ENCODE measurements at regions not wholly inside any gene's neighbourhood (a gene's known extent, or its start where the extent isn't known, plus 50 kb on each side); places are given as distances from the start of the nearest gene placed in this dataset.
"Not testable (repeated sequence)": the region's sequence is repeated elsewhere in the genome, so short reads cannot be mapped to it uniquely, and the experiment has no call there.

DNA sequence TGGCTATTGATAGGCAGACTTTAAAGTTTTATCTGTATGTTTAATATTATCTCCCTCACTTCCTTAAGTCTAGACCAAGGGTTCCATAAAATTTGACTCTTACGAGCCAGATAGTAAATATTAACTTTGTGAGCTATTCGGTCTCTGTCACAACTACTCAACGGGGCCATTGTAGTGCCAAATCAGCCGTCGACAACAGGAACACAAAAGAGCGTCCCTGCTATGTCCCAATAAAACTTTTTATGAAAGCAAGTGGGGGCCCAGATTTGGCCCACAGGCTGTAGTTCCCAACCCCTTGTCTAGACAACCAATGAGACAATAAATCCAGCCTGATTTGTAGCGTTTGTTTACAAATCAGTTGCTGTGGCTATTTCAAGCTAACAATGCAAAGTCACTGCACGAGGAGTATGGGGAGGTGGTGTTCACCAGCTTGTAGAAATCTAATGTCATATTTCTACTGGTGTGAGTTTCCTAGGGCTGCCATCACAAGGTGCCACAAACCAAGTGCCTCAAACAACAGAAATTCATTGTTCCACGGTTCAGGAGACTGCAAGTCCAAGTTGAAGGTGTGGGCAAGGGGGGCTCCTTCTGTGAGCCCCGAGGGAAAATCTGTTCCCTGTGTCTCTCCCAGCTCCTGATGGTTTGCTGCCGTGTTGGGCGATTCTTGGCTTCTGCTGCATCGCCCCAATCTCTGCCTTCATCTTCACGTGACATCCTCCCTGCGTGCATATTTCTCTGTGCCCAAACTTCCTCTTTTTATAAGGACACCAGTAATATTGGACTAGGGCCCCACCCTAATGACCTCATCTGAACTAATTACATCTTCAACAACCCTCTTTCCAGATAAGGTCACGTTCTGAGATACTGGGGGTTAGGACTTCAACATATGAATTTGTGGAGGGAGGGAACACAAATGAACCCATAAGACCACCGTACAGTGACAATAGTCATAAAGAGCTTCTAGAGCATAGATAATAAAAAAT lies 356.0 kb upstream of the JARID2 start:
- Histone ChIP-seq H3K4me3 (no peak overlapping the region), H3K4me1 (no peaks in the 10 kb centered on the region), H3K36me3 (ENCODE audit: low read depth, missing control alignments) (no peaks in the 10 kb centered on the region), H3K27ac (no peak overlapping the region), H3K27me3 (no peaks in the 10 kb centered on the region), H3K9me3 (no peaks in the 10 kb centered on the region)
- WGBS, 2 donors: 92 to 94% methylated on average over 17 of the region's 17 CpGs
- no peak for DNase-seq
- intact Hi-C loops (cut with DNase I; ENCODE audit: low total_unique reads): no loop called here
- TF ChIP-seq, protein P1, sequence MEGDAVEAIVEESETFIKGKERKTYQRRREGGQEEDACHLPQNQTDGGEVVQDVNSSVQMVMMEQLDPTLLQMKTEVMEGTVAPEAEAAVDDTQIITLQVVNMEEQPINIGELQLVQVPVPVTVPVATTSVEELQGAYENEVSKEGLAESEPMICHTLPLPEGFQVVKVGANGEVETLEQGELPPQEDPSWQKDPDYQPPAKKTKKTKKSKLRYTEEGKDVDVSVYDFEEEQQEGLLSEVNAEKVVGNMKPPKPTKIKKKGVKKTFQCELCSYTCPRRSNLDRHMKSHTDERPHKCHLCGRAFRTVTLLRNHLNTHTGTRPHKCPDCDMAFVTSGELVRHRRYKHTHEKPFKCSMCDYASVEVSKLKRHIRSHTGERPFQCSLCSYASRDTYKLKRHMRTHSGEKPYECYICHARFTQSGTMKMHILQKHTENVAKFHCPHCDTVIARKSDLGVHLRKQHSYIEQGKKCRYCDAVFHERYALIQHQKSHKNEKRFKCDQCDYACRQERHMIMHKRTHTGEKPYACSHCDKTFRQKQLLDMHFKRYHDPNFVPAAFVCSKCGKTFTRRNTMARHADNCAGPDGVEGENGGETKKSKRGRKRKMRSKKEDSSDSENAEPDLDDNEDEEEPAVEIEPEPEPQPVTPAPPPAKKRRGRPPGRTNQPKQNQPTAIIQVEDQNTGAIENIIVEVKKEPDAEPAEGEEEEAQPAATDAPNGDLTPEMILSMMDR (IDR thresholded peaks at IDR 0.05): no peak
- no peak for TF ChIP-seq POLR2A (IDR thresholded peaks at IDR 0.05)

DNA sequence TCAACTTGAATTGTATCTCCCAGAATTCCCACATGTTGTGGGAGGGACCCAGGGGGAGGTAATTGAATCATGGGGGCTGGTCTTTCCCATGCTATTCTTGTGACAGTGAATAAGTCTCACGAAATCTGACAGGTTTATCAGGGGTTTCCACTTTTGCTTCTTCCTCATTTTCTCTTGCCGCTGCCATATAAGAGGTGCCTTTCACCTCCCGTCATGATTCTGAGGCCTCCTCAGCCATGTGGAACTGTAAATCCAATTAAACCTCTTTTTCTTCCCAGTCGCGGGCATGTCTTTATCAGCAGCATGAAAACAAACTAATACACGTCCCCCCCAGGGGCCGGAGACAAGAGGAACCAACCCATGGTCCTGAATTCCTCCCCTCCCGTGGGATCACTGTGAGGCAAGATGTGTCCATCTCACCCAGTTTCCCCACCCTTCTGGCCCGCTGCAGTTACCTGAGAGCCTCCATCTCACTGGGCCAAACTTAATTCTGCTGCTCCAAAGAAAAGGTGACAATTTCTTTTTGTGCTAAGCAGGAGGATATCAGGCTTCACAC lies 354.0 kb upstream of the JARID2 start:
- DNase-seq; H3K27me3 ChIP-seq; H3K4me3 ChIP-seq; H3K27ac ChIP-seq; intact Hi-C loops (cut with DNase I; ENCODE audit: low total_unique reads); H3K36me3 ChIP-seq (ENCODE audit: low read depth, missing control alignments); H3K4me1 ChIP-seq; H3K9me3 ChIP-seq: not testable (repeated sequence)
- 79 to 81% methylated on average over 9 of the region's 9 CpGs for WGBS, 2 donors

DNA sequence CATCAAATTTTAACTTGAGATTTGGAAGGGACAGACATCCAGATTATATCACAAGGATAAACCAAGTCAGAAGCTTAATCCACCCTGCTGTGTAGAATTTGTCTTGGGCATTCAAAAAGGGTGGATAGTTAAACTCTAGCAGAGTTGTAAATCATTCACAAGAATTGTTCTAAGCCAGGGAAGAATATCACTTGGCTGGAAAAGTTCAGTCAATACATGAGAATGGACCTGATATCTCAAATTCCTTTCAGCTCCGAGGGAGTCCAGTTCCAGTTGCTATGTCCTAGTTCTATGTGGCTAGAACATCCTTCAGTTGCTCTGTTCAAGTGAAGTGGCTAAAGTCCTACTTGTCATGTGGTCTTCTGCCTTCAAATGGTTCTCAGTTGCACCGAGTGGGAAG lies 351.8 kb upstream of the JARID2 start:
- Histone ChIP-seq H3K27ac (no peak overlapping the region), H3K4me3 (no peak overlapping the region), H3K27me3 (no peaks in the 10 kb centered on the region), H3K4me1 (no peaks in the 10 kb centered on the region), H3K36me3 (ENCODE audit: low read depth, missing control alignments) (no peaks in the 10 kb centered on the region), H3K9me3 (no peaks in the 10 kb centered on the region)
- intact Hi-C loops (cut with DNase I; ENCODE audit: low total_unique reads): no loop called here
- WGBS, 2 donors: 82 to 88% methylated on average over 2 of the region's 2 CpGs
- TF ChIP-seq, protein P1 (IDR thresholded peaks at IDR 0.05): no peak
- DNase-seq: no peak

DNA sequence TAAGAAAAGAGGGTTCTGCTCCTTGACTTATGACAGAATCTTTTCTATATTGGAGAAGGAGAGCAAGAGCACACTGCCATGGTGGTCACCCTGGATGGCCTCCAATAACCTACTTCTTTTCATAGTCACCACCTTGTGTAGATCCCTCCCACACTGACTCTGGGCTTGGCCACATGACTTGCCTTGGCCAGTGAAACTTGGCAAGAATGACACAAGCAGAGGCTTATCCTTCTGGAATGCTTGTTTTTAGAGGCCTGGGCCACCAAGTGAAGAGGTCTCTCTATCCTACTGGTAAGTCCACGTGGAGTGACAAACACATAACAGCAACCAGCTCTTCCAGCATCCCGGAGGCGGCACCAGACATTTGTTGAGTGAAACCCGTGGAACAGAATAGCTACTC lies 349.4 kb upstream of the JARID2 start:
- Histone ChIP-seq H3K9me3 (no peaks in the 10 kb centered on the region), H3K27ac (no peak overlapping the region), H3K36me3 (ENCODE audit: low read depth, missing control alignments) (no peaks in the 10 kb centered on the region), H3K4me1 (no peaks in the 10 kb centered on the region), H3K4me3 (no peak overlapping the region), H3K27me3 (no peaks in the 10 kb centered on the region)
- no peak for DNase-seq
- WGBS, 2 donors: 74 to 75% methylated on average over 4 of the region's 4 CpGs
- intact Hi-C loops (cut with DNase I; ENCODE audit: low total_unique reads): no loop called here
- TF ChIP-seq POLR2A (IDR thresholded peaks at IDR 0.05): no peak
- TF ChIP-seq, protein P1 (IDR thresholded peaks at IDR 0.05): no peak

DNA sequence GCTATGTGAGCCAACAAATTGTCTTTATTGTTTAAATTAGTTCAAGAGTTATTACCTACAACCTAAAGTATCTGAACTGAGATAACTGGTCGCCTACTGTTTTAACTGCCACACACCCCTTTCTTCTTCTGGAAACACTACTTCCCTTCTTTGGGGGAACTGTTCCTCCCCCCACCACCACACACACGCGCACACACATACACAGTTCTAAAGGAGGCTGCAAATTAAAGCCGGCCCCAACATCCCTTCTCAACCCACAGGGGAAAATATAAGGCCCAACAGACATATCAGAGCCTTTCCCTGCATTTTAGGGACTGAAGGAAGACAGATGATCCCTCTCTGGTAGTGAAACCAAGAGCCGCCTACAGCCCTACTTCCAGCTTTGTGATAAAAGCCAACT lies 348.0 kb upstream of the JARID2 start:
- WGBS, 2 donors: 80 to 90% methylated on average over 5 of the region's 5 CpGs
- TF ChIP-seq, protein P1 (IDR thresholded peaks at IDR 0.05): no peak
- no peak for TF ChIP-seq POLR2A (IDR thresholded peaks at IDR 0.05)
- intact Hi-C loops (cut with DNase I; ENCODE audit: low total_unique reads): no loop called here

DNA sequence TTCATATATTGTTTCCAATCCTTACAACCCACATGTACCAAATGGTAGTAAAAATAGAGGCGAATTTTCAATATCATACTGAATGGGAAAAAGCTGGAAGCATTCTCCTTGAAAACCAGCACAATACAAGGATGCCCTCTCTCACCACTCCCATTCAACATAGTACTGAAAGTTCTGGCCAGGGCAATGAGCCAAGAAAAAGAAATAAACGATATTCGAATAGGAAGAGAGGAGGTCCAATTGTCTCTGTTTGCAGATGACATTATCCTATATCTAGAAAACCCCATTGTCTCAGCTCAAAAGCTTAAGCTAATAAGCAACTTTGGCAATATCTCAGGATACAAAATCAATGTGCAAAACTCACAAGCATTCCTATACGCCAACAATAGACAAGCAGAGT lies 346.4 kb upstream of the JARID2 start:
- intact Hi-C loops (cut with DNase I; ENCODE audit: low total_unique reads); H3K4me3 ChIP-seq; H3K4me1 ChIP-seq; H3K36me3 ChIP-seq (ENCODE audit: low read depth, missing control alignments); H3K9me3 ChIP-seq; DNase-seq; H3K27me3 ChIP-seq; H3K27ac ChIP-seq: not testable (repeated sequence)
- 43 to 51% methylated on average over 4 of the region's 4 CpGs for WGBS, 2 donors

More for the DNA sequence above, 348.0 kb upstream of the JARID2 start:
- no peak for DNase-seq
- H3K27me3 ChIP-seq: no peaks in the 10 kb centered on the region
- H3K4me3 ChIP-seq: no peak overlapping the region
- H3K27ac ChIP-seq: no peak overlapping the region
- no peaks in the 10 kb centered on the region for H3K4me1 ChIP-seq
- H3K9me3 ChIP-seq: no peaks in the 10 kb centered on the region
- H3K36me3 ChIP-seq (ENCODE audit: low read depth, missing control alignments): no peaks in the 10 kb centered on the region
